Esophagus squamous epithelium (tissue), 4 donors: ENCODE measurements at regions not wholly inside any gene's neighbourhood (a gene's known extent, or its start where the extent isn't known, plus 50 kb on each side); places are given as distances from the start of the nearest gene placed in this dataset.

Source experiments
- CTCF ChIP-seq, 6 experiments: fragments of 450-650 bp in 4 of 6; fragments of 200-600 bp in 2 of 6; sonication (generic) in 2 of 6; IDR thresholded peaks; one replicate each; pipeline ENCODE4 v1.5.1; 2016 to 2019; ENCODE audit warnings: antibody characterized with exemption in 6 of 6, mild to moderate bottlenecking in 4 of 6, moderate library complexity in 4 of 6
- POLR2A ChIP-seq, 4 donors: fragments of 450-650 bp; IDR thresholded peaks; one replicate each; pipeline ENCODE4 v1.6.1; 2017; ENCODE audit warnings: antibody characterized with exemption in 4 of 4, mild to moderate bottlenecking in 4 of 4, moderate library complexity in 3 of 4

GRCh38 chr18:64994370-64994769 lies 756.4 kb upstream of the CDH7 start:
- TF ChIP-seq POLR2A (IDR thresholded peaks at IDR 0.05) (no peak), CTCF (IDR thresholded peaks at IDR 0.05) (no peak)
